ENCODE measurements at regions not wholly inside any gene's neighbourhood (a gene's known extent, or its start where the extent isn't known, plus 50 kb on each side); places are given as distances from the start of the nearest gene placed in this dataset.

- TF ChIP-seq CTCF (IDR thresholded peaks at IDR 0.05; ENCODE audit: poor library complexity), result no peak
- TF ChIP-seq EZH2 (IDR thresholded peaks at IDR 0.05; ENCODE audit: borderline replicate concordance), result no peak
Observed at GRCh38 chr2:221853297-221853696, 281.2 kb upstream of the EPHA4 start.
